GM18507 (cell line): ENCODE measurements at regions not wholly inside any gene's neighbourhood (a gene's known extent, or its start where the extent isn't known, plus 50 kb on each side); places are given as distances from the start of the nearest gene placed in this dataset.
A peak's percentile ranks its signal among the peaks of the same experiment; 100 is the strongest.

Experiments
- DNase-seq: peaks from one replicate; pipeline ENCODE4 v3.0.0; 2011; ENCODE audit warnings: low read depth; ENCODE audit not compliant: insufficient read length; ENCODE audit errors: extremely low spot score
- FAIRE-seq: peaks from 2 replicates; lab custom pipeline; 2011; peaks lifted over from hg19 to GRCh38; lab: Jason Lieb, UNC

- FAIRE-seq: no peak
- DNase-seq: no peak
These were observed 68.1 kb downstream of the TEKT4 start for GRCh38 chr2:94939349-94939748.

GRCh38 chr2:94947097-94948016 is 76.1 kb downstream of the TEKT4 start:
- FAIRE-seq (no peak), DNase-seq (no peak)

- DNase-seq (no peak), FAIRE-seq (no peak)
These were observed 69.8 kb upstream of the MAL start for GRCh38 chr2:94955702-94956101.

GRCh38 chr2:94956797-94957391 is 68.6 kb upstream of the MAL start:
- FAIRE-seq (peak; percentile 57), DNase-seq (peak; percentile 12)

GRCh38 chr2:94958245-94958644 is 67.3 kb upstream of the MAL start:
- FAIRE-seq: no peak
- DNase-seq: no peak

- no peak for FAIRE-seq
- DNase-seq: no peak
These were observed 65.2 kb upstream of the MAL start for GRCh38 chr2:94960266-94960665.

GRCh38 chr2:94960751-94961150 is 64.8 kb upstream of the MAL start:
- DNase-seq (no peak), FAIRE-seq (no peak)

- no peak for FAIRE-seq
- no peak for DNase-seq
These were observed 61.3 kb upstream of the MAL start for GRCh38 chr2:94964193-94964592.

- FAIRE-seq (no peak), DNase-seq (no peak)
These were observed 58.8 kb upstream of the MAL start for GRCh38 chr2:94966689-94967088.

GRCh38 chr2:94970353-94970752 is 55.2 kb upstream of the MAL start:
- FAIRE-seq (no peak), DNase-seq (no peak)
